Suprapubic skin (tissue), 4 donors: ENCODE measurements at regions not wholly inside any gene's neighbourhood (a gene's known extent, or its start where the extent isn't known, plus 50 kb on each side); places are given as distances from the start of the nearest gene placed in this dataset.

Experiments used
- CTCF ChIP-seq, 2 donors: fragments of 200-600 bp in 1 of 2; fragments of 450-650 bp in 1 of 2; sonication (generic) in 1 of 2; IDR thresholded peaks; one replicate each; pipeline ENCODE4 v1.5.1; 2016 to 2019; ENCODE audit warnings: antibody characterized with exemption in 2 of 2, mild to moderate bottlenecking in 1 of 2, moderate library complexity in 1 of 2
- EP300 ChIP-seq: sonication (generic); formaldehyde crosslinking; IDR thresholded peaks from one replicate; pipeline ENCODE4 v1.6.1; 2017; ENCODE audit warnings: antibody characterized with exemption
- POLR2A ChIP-seq, 2 donors: fragments of 450-650 bp; IDR thresholded peaks; one replicate each; pipeline ENCODE4 v1.6.1; 2017; ENCODE audit warnings: antibody characterized with exemption in 2 of 2, mild to moderate bottlenecking in 2 of 2, moderate library complexity in 2 of 2
- POLR2AphosphoS5 ChIP-seq, 3 donors: sonication (generic); formaldehyde crosslinking; IDR thresholded peaks; one replicate each; pipeline ENCODE4 v1.6.1; 2017; ENCODE audit warnings: antibody characterized with exemption in 3 of 3

DNA sequence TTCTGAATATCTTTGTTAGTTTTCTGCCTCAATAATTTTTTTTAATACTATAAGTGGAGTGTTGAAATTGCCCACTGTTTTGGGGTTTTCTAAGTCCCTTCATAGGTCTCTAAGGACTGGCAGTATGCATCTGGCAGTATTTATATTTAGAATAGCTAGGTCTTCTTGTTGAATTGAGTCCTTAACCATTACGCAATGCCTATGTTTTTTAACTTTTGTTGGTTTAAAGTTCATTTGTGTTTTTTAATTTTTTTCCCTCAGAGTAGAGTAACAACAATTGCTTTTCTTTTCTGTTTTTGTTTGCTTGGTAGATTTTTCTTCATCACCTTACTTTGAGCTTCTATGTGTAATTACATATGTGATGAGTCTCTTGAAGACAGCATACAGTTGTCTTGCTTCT lies 375.9 kb upstream of the EYS start:
- no peak for TF ChIP-seq CTCF (IDR thresholded peaks at IDR 0.05)
- TF ChIP-seq POLR2A (IDR thresholded peaks at IDR 0.05) = no peak
- no peak for TF ChIP-seq POLR2AphosphoS5 (IDR thresholded peaks at IDR 0.05)
- no peak for TF ChIP-seq EP300
